Nucleus accumbens (tissue), 56 donors: ENCODE measurements at regions not wholly inside any gene's neighbourhood (a gene's known extent, or its start where the extent isn't known, plus 50 kb on each side); places are given as distances from the start of the nearest gene placed in this dataset.

ENCODE experiments used
- DNase-seq, 56 donors: peaks; one replicate each; lab custom pipeline; 2025; lab: John Stamatoyannopoulos, UW

DNA sequence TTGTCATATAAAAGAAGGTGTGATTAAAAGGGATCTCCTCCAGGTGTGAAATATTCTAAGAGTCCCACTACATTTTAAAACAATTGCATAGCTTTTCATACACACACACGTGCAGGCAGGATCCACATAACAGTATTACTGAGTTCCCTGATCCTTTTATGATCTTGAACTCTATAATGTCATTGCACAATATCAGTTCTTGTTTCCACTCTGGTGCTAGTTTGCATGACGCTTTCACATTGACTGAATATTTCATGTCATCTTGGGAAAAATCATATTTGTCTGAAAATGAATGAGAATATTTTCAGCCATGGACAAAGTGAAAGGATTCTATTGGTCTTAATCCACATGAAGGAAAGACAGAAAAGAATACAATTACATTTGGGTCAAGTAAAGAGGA, 703.8 kb downstream of the CDH8 start:
- DNase-seq = no peak

GRCh38 chr16:61324044-61324443, 712.2 kb downstream of the CDH8 start:
- DNase-seq = no peak

DNA sequence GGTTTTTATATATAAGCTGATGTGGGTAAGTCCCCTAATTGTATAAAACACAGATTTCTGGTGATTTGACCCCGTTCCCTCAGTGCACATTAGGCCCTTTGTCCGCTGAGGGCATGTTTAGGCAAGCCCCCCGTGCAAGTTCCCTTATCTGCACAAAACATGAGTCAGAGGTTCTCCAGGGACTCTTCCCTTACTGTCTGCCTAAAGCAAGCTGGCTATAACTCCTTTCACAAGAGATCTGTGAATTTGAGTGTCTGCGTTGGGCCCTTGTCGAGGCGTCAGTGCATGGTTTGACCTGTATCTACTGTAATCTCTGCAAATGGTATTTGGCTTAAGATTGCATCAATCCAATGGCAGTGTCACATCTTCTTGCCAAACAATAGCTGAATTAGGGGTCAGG, 712.8 kb downstream of the CDH8 start:
- no peak for DNase-seq

DNA sequence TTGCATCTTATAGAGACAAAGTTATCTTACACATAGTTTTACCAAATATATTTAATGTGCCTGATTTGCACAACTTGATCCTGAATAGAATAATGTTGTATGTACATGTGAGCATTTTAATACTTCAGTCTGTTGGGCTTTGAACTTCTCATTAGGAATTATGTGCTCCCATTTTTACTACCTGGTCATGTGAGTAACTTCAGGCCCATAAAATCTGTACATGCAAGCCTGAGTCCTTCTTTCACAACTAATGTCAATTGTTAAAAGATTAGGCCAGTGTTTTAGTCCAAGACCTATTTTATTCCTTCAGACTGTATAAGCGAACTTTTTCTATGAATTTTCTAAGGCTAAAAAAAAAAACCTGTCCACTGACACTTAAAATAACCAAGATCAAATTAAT, 715.4 kb downstream of the CDH8 start:
- no peak for DNase-seq

- DNase-seq = no peak
Measured at GRCh38 chr16:61313931-61314330, 722.3 kb downstream of the CDH8 start.

GRCh38 chr16:61309386-61309785, 726.9 kb downstream of the CDH8 start:
- no peak for DNase-seq

GRCh38 chr16:61306204-61306603, 730.0 kb downstream of the CDH8 start:
- no peak for DNase-seq

DNA sequence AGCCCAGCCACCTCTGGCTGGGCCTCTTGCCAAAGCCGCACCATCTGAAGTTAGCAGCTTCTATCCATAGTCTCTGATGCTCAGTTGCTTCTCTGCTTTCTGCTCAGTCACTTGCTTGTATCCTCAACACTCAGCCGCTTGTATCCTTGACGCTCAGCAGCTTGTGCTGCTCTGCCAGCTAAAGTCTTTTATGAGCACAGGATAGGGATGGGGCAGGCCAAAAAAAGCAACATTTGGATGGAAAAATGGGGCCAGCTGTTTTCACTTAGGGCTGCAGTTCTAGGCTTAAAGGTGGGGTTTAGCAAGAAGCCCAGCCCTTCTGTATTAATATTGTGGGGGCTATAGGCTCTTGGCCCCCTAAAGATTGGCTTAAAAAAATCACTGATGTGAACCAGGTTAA, 739.4 kb downstream of the CDH8 start:
- no peak for DNase-seq

DNA sequence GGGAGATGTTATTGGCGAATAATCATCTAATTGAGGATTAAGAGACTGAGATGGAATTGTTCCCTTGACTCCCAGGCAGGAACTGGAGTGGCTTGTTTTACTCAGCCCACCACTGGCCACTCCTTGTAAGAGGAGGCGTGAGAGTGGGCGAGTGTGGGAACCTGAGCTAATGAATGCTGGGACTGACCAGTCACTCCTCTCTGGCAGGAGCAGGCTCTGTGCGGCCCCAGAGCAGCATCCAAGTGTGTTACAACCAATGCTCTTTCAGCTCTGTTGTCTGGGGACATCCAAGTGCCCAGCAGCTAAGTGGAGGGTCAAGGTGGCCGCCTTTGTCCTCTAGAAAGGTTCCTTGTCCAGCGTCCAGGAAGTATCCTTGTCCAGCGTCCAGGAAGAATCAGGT, 739.9 kb downstream of the CDH8 start:
- no peak for DNase-seq

DNA sequence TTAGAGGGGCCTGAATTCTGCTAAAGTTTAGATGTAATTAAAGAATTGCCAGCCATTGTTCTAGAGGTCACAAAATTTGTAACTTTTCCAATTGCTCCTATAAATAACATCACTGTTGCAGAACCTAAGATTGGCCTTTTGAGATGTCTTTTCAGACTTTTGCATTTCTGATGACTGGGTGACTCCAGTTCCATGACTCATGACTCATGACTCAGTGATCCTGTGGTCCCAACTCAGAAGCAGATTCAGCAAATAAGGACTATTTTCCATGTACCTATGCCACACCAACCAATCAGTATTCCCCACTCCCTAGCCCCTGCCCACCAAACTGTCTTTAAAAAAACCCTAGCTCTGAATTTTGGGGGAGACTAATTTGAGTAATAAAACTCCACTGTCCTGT, 740.9 kb downstream of the CDH8 start:
- DNase-seq = no peak

- no peak for DNase-seq
Measured at GRCh38 chr16:61289141-61289540, 747.1 kb downstream of the CDH8 start.

DNA sequence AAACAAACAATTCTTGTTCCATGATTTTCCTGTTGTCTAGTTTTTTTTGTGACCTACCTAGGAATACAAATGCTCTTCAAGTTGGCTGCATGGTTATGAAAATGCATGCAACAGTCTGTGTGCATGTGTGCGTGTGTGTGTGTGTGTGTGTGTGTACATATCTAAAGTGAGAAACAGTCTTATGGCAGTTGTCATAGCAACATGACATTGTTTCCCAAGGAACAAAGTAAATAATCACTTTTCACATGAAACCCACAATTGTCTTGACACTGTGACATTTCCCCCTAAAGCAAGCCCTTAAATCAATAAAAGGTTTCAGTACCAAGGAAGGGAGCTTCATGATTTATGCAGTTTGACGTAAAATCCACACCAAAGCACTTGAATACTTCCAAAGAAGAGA, 758.4 kb downstream of the CDH8 start:
- DNase-seq = no peak

GRCh38 chr16:61274211-61274610, 762.0 kb downstream of the CDH8 start:
- no peak for DNase-seq

GRCh38 chr16:61270726-61271125, 765.5 kb downstream of the CDH8 start:
- DNase-seq = no peak

- DNase-seq = no peak
Measured at GRCh38 chr16:61263400-61263799, 772.8 kb downstream of the CDH8 start.

DNA sequence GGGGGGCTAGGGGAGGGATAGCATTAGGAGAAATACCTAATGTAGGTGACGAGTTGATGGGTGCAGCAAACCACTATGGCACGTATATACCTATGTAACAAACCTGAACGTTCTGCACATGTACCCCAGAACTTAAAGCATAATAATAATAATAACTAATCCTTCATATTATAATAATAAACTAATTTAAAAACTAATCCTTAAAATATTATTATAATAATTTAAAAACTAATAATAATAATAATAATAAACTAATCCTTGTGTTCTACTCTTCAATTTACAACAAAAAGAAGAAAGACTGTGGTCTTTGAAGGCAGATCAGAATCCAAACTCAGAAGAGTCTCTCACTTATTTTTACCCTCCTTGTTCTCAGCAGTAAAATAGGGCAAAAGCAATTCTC, 774.9 kb downstream of the CDH8 start:
- no peak for DNase-seq

- DNase-seq = no peak
Measured at GRCh38 chr16:61246592-61246991, 789.6 kb downstream of the CDH8 start.

DNA sequence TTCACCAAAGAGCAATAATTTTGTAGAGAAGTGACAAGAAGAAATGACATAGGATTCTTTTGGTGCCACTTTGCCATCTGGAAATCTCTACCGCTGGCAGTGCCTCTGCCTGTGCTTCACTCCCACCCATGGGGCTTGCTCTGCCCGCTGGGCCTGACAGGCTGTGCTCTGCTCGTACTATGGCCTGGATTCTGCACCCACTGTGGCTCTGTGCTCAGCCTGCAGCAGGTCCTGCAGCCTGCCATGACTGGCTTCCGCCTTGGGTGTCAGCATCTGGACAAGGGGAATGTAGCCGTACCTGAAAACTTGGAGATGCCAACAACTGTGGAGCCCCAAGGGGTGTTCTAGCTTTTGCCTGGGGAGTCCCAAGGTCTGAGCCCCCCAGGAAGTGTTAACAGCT, 792.3 kb downstream of the CDH8 start:
- no peak for DNase-seq

DNA sequence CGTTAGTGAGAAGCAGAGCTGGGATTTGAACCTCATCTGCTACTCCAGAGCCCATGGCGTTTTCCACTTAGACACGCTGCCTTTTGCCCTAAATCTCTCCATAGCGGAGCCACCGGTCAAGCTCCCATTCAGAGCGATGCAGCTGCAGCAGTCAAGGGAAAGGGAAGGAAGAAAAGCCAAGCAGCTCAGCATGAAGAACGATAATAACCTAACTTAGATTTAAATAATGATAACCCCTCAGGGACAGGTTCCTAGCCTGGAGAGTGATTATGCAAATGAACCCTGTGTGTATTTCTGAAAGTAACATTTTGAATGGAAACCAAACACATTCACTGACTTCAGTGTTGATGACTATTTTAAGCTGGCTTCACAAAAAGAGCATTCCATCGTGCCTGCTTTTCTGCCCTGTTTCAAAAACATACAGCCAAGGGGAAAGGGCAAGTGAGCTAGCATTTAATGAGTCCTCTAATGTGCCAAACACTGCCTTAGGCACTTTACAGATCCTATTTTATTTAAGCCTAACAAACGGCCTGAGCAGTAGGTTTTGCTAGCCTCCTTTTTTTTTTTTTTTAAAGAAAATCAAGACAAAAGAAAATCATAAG, 798.3 kb downstream of the CDH8 start:
- no peak for DNase-seq

DNA sequence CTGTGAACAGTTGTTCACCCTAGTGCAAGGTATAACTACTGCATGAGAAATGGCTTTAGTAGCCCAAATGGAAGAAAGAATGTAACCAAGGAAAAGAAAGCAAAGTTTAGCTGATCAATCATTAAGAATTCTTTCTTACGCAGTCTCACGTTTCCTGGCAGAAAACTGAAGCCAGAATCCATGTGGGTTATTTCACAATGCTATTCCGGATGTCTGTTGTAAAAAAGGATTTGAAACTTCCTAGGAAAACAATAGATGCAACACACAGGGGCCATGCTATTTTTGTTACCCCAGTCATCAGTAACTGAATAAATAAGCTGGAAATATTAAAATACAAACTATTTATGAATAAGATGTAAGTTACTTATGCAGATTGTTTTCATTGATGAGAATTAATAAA, 802.5 kb downstream of the CDH8 start:
- DNase-seq = no peak

DNA sequence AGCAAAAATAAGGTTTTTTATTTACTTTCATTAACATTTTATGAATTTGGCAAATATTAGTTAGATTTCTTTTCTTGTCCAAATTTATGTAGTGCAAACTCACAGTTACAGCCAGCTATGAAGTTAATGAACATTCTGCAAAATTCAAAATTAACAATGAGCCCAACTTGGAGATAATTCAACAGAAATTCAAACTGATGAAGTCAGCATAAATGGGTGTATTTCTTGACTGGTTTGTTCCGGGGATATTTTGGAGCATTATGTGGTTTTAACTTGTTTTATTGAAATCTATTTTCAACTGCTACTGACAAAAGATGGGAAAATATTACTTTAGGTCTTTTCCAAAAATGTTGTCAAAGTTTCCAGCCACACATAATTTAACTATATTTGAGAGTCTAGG, 807.9 kb downstream of the CDH8 start:
- DNase-seq = no peak

DNA sequence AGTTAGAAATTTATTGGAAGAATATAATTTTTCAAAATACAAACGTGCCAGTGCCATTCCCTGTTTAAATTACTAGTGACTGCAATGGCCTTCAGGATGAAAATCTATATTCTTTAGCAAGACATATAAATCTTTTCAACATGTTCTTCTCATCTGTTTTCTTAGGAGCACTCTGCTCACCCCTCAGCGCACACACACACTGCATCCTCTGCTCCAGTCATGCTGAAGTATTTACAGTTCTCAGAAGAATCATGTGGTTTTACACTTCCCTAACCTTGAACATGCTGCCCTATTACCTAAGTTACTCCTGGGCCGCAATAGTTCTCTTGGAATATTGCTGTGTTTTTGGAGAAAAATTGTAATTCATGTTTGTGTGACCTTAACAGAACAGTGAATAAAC, 820.6 kb downstream of the CDH8 start:
- no peak for DNase-seq

DNA sequence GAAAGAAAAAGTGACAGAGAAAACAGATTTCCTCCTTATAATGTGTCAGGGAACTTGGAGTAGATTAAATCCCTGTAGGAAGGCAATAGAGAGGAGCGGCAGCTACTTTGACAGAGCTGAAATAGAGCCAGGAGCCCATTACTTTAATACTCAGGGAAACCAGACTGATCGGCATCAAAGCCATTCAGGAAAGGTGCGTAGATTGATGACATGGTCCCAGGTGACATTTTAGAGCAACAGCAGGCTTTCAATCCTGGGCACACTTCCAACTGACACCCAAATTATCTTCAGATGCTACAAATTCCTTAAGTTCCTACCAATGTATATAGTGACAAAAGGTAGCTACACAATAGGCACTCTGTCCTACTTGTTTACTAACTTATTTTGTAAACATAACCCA, 821.5 kb downstream of the CDH8 start:
- no peak for DNase-seq
